ENCODE measurements at regions not wholly inside any gene's neighbourhood (a gene's known extent, or its start where the extent isn't known, plus 50 kb on each side); places are given as distances from the start of the nearest gene placed in this dataset.

- Histone ChIP-seq H3K4me2 (ENCODE audit: low read length) (no peak overlapping the region), H3K4me3 (replicated peaks in 1 of 2; ENCODE audit: low read depth in 1 of 2, low read length in 2 of 2) (no peak overlapping the region), H2AFZ (ENCODE audit: low read depth, low read length, poor library complexity, severe bottlenecking) (no peak overlapping the region), H3K9me3 (ENCODE audit: control insufficient read depth in 1 of 2, insufficient read depth in 1 of 2, low read depth in 1 of 2, low read length in 2 of 2) (peaks cover 10 to 26% of the 10 kb centered on the region in 2 experiments; a peak in 3 of 4 replicates), H3K36me3 (ENCODE audit: control insufficient read depth in 1 of 2, insufficient read depth in 2 of 2, low read length in 2 of 2) (no peaks in the 10 kb centered on the region), H3K27me3 (ENCODE audit: insufficient read depth, low read length) (no peaks in the 10 kb centered on the region), H3K9ac (ENCODE audit: low read length) (no peak overlapping the region), H4K20me1 (ENCODE audit: insufficient read depth) (no peaks in the 10 kb centered on the region), H3K9me2 (ENCODE audit: insufficient read depth) (no peaks in the 10 kb centered on the region), H3K4me1 (ENCODE audit: control insufficient read depth in 1 of 2, insufficient read depth in 2 of 2, low read length in 2 of 2) (no peaks in the 10 kb centered on the region), H3K79me2 (ENCODE audit: insufficient read depth, low read length) (no peaks in the 10 kb centered on the region), H3K27ac (ENCODE audit: low read depth, low read length) (no peak overlapping the region)
- no peak for DNase-seq (ENCODE audit: low read depth, low spot score)
- TF ChIP-seq SP1 (IDR thresholded peaks at IDR 0.05; ENCODE audit: low read depth) (no peak), CTCF (IDR thresholded peaks at IDR 0.05 in 2 of 3, conservative IDR thresholded peaks at IDR 0.05 in 1 of 3; ENCODE audit: borderline replicate concordance in 1 of 3, insufficient read depth in 1 of 3, low read depth in 2 of 3, low read length in 2 of 3) (no peak)
- ChIA-PET POLR2A (no interaction called here), RAD21 (ENCODE audit: low non-redundant PET in 1 of 2, low total read pairs in 2 of 2, uncharacterized antibody in 2 of 2, unreplicated experiment in 2 of 2) (no interaction called here), CTCF (no interaction called here)
- ATAC-seq = no peak
- intact Hi-C loops (cut with micrococcal nuclease) = no loop called here
- no TSS peak for BruUV-seq (replicated peaks)
Observed at GRCh38 chr10:10118131-10118530, 899.5 kb upstream of the CELF2 start.

GRCh38 chr10:10120671-10121070 lies 897.0 kb upstream of the CELF2 start:
- Histone ChIP-seq H3K9me3 (ENCODE audit: control insufficient read depth in 1 of 2, insufficient read depth in 1 of 2, low read depth in 1 of 2, low read length in 2 of 2) (peaks cover 13 to 31% of the 10 kb centered on the region in 2 experiments; a peak in 3 of 4 replicates), H3K4me3 (replicated peaks in 1 of 2; ENCODE audit: low read depth in 1 of 2, low read length in 2 of 2) (no peak overlapping the region), H3K9ac (ENCODE audit: low read length) (no peak overlapping the region), H3K36me3 (ENCODE audit: control insufficient read depth in 1 of 2, insufficient read depth in 2 of 2, low read length in 2 of 2) (no peaks in the 10 kb centered on the region), H3K27ac (ENCODE audit: low read depth, low read length) (no peak overlapping the region), H2AFZ (ENCODE audit: low read depth, low read length, poor library complexity, severe bottlenecking) (no peak overlapping the region), H3K4me1 (ENCODE audit: control insufficient read depth in 1 of 2, insufficient read depth in 2 of 2, low read length in 2 of 2) (no peaks in the 10 kb centered on the region), H4K20me1 (ENCODE audit: insufficient read depth) (no peaks in the 10 kb centered on the region), H3K79me2 (ENCODE audit: insufficient read depth, low read length) (no peaks in the 10 kb centered on the region), H3K4me2 (ENCODE audit: low read length) (no peak overlapping the region), H3K27me3 (ENCODE audit: insufficient read depth, low read length) (no peaks in the 10 kb centered on the region), H3K9me2 (ENCODE audit: insufficient read depth) (no peaks in the 10 kb centered on the region)
- ChIA-PET POLR2A (no interaction called here), RAD21 (ENCODE audit: low non-redundant PET in 1 of 2, low total read pairs in 2 of 2, uncharacterized antibody in 2 of 2, unreplicated experiment in 2 of 2) (no interaction called here), CTCF (no interaction called here)
- no TSS peak for BruUV-seq (replicated peaks)
- TF ChIP-seq, protein P1, sequence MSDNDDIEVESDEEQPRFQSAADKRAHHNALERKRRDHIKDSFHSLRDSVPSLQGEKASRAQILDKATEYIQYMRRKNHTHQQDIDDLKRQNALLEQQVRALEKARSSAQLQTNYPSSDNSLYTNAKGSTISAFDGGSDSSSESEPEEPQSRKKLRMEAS (IDR thresholded peaks at IDR 0.05) = no peak
- TF ChIP-seq POLR2AphosphoS5 (IDR thresholded peaks at IDR 0.05; ENCODE audit: low read depth, low read length) = no peak
- no peak for TF ChIP-seq EGR1 (IDR thresholded peaks at IDR 0.05; ENCODE audit: low read depth)
- TF ChIP-seq ELF1 (IDR thresholded peaks at IDR 0.05; ENCODE audit: borderline replicate concordance, low read depth) = no peak
- no peak for TF ChIP-seq YY1 (IDR thresholded peaks at IDR 0.05; ENCODE audit: extremely low read depth, insufficient replicate concordance, low read depth, low read length)
- TF ChIP-seq ATF3 (IDR thresholded peaks at IDR 0.05) = no peak
- TF ChIP-seq ZFX (IDR thresholded peaks at IDR 0.05) = no peak
- no peak for TF ChIP-seq CBX3 (IDR thresholded peaks at IDR 0.05; ENCODE audit: low read depth)
- no peak for TF ChIP-seq EZH2phosphoT487 (IDR thresholded peaks at IDR 0.05; ENCODE audit: borderline replicate concordance)
- DNase-seq (ENCODE audit: low read depth, low spot score) (no peak), ATAC-seq (no peak)
- intact Hi-C loops (cut with micrococcal nuclease) = no loop called here

Data from HCT116 (cell line).